ENCODE measurements at regions not wholly inside any gene's neighbourhood (a gene's known extent, or its start where the extent isn't known, plus 50 kb on each side); places are given as distances from the start of the nearest gene placed in this dataset.

- no peak for TF ChIP-seq CTBP1 (IDR thresholded peaks at IDR 0.05; ENCODE audit: borderline replicate concordance)
- TF ChIP-seq FOXM1 (IDR thresholded peaks at IDR 0.05; ENCODE audit: borderline replicate concordance) = no peak
Measured at GRCh38 chrX:28205905-28206304, 224.7 kb upstream of the DCAF8L1 start.

All from HEK293T (cell line).